Endothelial cell (in vitro differentiated cells): ENCODE measurements at regions not wholly inside any gene's neighbourhood (a gene's known extent, or its start where the extent isn't known, plus 50 kb on each side); places are given as distances from the start of the nearest gene placed in this dataset.

Source experiments
- DNase-seq: peaks from one replicate; pipeline ENCODE4 v3.0.0; 2021; ENCODE audit warnings: low spot score
- H3K27ac Mint-ChIP-seq: one replicate; pipeline ENCODE4 v1.8.0; 2021; ENCODE audit warnings: mixed read lengths, inconsistent platforms; ENCODE audit not compliant: unreplicated experiment
- H3K27me3 Mint-ChIP-seq: one replicate; pipeline ENCODE4 v1.8.0; 2021; ENCODE audit warnings: mild to moderate bottlenecking, moderate library complexity, mixed read lengths, inconsistent platforms; ENCODE audit not compliant: unreplicated experiment
- H3K36me3 Mint-ChIP-seq: one replicate; pipeline ENCODE4 v1.8.0; 2021; ENCODE audit warnings: mild to moderate bottlenecking, low read depth, mixed read lengths, inconsistent platforms; ENCODE audit not compliant: unreplicated experiment
- H3K4me1 Mint-ChIP-seq: one replicate; pipeline ENCODE4 v1.8.0; 2021; ENCODE audit warnings: mild to moderate bottlenecking, mixed read lengths, inconsistent platforms; ENCODE audit not compliant: unreplicated experiment
- H3K4me3 Mint-ChIP-seq: one replicate; pipeline ENCODE4 v1.8.0; 2021; ENCODE audit warnings: mild to moderate bottlenecking, mixed read lengths, inconsistent platforms; ENCODE audit not compliant: unreplicated experiment
- H3K9me3 Mint-ChIP-seq: one replicate; pipeline ENCODE4 v1.8.0; 2021; ENCODE audit warnings: mixed read lengths, inconsistent platforms; ENCODE audit not compliant: unreplicated experiment
- CTCF ChIP-seq: fragments of 200-600 bp; sonication (generic); IDR thresholded peaks from one replicate; pipeline ENCODE4 v1.5.0; 2021; ENCODE audit warnings: antibody characterized with exemption; ENCODE audit not compliant: unreplicated experiment

GRCh38 chr13:27730191-27730590 is 62.1 kb upstream of the GSX1 start:
- DNase-seq = no peak
- no peak for TF ChIP-seq CTCF
- Mint-ChIP-seq H3K27me3 (peaks cover 2% of the 10 kb centered on the region), H3K4me3 (no peak overlapping the region), H3K4me1 (peaks cover 22% of the 10 kb centered on the region), H3K9me3 (no peaks in the 10 kb centered on the region), H3K36me3 (peaks cover 3% of the 10 kb centered on the region), H3K27ac (no peak overlapping the region)
